GM23248 (cell line): ENCODE measurements at regions not wholly inside any gene's neighbourhood (a gene's known extent, or its start where the extent isn't known, plus 50 kb on each side); places are given as distances from the start of the nearest gene placed in this dataset.

Source experiments
- EZH2 ChIP-seq: fragments of 200-600 bp; sonication (generic); IDR thresholded peaks from 2 replicates; pipeline ENCODE4 v1.6.1; 2018; ENCODE audit warnings: antibody characterized with exemption, mild to moderate bottlenecking; ENCODE audit not compliant: insufficient read depth, poor library complexity, severe bottlenecking
- EZH2phosphoT487 ChIP-seq: fragments of 200-600 bp; sonication (generic); IDR thresholded peaks from 2 replicates; pipeline ENCODE4 v1.6.1; 2018; ENCODE audit warnings: antibody characterized with exemption, moderate library complexity, mild to moderate bottlenecking, low read depth; ENCODE audit not compliant: insufficient read depth

DNA sequence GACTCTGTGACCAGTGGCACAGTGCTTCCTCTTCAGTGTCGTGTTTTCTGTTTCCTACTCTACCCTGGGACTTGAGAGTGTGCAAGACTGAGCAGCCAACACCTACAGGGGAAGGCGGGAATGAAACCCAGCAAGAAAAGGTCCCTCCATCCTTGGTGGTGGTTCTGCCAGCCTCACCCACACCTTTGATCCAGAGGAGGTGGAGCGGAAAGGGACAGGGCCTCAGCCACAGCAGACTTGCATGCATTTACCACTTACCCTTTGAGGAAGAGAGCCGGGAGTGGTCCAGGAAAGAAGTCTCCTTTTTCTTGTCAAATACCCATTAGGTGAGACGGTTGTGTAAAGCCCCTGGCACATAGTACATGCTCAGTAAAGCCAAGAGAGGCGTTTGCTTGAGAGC, 164.8 kb upstream of the ZNF536 start:
- no peak for TF ChIP-seq EZH2phosphoT487
- no peak for TF ChIP-seq EZH2
